ENCODE measurements at regions not wholly inside any gene's neighbourhood (a gene's known extent, or its start where the extent isn't known, plus 50 kb on each side); places are given as distances from the start of the nearest gene placed in this dataset.

DNA sequence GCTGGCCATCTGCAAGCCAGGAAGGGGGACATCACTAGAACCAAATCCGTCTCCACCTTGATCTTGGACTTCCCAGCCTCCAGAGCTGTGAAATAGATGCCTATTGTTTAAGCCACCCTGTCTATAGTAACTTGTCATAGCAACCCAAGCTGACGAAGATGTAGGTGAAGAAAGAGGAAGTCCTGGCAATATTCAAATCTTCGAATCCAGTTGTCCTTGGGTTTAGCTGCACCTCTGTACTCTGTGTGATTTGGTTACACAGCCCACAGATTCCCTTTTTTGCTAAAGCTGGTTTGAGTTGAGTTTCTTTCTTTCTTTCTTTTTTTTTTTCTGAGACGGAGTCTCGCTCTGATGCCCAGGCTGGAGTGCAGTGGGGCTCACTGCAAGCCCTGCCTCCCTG lies 68.0 kb upstream of the XCR1 start:
- no peak for ATAC-seq
- no peak for TF ChIP-seq ZC3H10 (CRISPR knock-in tag; IDR thresholded peaks at IDR 0.05)
- TF ChIP-seq CSDC2 (CRISPR knock-in tag; IDR thresholded peaks at IDR 0.05): no peak
- TF ChIP-seq ESRRG (CRISPR knock-in tag; IDR thresholded peaks at IDR 0.05): no peak
- TF ChIP-seq ZFP3 (CRISPR knock-in tag; IDR thresholded peaks at IDR 0.05): no peak
- TF ChIP-seq, protein P1, sequence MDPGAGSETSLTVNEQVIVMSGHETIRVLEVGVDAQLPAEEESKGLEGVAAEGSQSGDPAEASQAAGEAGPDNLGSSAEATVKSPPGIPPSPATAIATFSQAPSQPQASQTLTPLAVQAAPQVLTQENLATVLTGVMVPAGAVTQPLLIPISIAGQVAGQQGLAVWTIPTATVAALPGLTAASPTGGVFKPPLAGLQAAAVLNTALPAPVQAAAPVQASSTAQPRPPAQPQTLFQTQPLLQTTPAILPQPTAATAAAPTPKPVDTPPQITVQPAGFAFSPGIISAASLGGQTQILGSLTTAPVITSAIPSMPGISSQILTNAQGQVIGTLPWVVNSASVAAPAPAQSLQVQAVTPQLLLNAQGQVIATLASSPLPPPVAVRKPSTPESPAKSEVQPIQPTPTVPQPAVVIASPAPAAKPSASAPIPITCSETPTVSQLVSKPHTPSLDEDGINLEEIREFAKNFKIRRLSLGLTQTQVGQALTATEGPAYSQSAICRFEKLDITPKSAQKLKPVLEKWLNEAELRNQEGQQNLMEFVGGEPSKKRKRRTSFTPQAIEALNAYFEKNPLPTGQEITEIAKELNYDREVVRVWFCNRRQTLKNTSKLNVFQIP (CRISPR knock-in tag; IDR thresholded peaks at IDR 0.05; ENCODE audit: borderline replicate concordance, low read depth): no peak
- no peak for TF ChIP-seq ZFP30 (CRISPR knock-in tag; IDR thresholded peaks at IDR 0.05)
- TF ChIP-seq, protein P2, sequence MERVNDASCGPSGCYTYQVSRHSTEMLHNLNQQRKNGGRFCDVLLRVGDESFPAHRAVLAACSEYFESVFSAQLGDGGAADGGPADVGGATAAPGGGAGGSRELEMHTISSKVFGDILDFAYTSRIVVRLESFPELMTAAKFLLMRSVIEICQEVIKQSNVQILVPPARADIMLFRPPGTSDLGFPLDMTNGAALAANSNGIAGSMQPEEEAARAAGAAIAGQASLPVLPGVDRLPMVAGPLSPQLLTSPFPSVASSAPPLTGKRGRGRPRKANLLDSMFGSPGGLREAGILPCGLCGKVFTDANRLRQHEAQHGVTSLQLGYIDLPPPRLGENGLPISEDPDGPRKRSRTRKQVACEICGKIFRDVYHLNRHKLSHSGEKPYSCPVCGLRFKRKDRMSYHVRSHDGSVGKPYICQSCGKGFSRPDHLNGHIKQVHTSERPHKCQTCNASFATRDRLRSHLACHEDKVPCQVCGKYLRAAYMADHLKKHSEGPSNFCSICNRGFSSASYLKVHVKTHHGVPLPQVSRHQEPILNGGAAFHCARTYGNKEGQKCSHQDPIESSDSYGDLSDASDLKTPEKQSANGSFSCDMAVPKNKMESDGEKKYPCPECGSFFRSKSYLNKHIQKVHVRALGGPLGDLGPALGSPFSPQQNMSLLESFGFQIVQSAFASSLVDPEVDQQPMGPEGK (CRISPR knock-in tag; IDR thresholded peaks at IDR 0.05; ENCODE audit: borderline replicate concordance): no peak
- TF ChIP-seq ZNF565 (CRISPR knock-in tag; conservative IDR thresholded peaks at IDR 0.05; ENCODE audit: low read depth): no peak
- TF ChIP-seq SNAI2 (CRISPR knock-in tag; IDR thresholded peaks at IDR 0.05): no peak
- TF ChIP-seq ZNF70 (CRISPR knock-in tag; IDR thresholded peaks at IDR 0.05): no peak
- TF ChIP-seq RARB (CRISPR knock-in tag; IDR thresholded peaks at IDR 0.05): no peak
- no peak for TF ChIP-seq GLIS3 (CRISPR knock-in tag; IDR thresholded peaks at IDR 0.05)

DNA sequence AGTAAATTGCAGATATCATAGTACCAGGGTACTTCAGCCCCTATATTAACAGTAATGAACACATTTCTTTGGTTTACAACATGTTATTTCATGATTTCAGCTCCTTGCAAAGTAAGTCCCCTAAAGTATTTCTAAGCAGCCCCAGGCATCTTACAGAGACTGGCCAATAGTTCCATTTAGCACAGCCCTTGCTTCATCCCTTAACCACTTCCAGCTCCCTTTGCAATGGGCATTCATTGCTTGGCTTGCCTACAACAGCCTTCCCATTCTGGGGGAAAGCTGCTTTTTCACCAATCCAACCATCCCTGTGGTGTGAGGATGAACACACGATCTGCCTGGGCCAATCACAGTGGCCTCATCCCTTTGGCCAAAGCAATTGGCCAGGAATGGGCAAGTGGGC lies 67.2 kb upstream of the XCR1 start:
- no peak for ATAC-seq
- TF ChIP-seq, protein P2 (CRISPR knock-in tag; IDR thresholded peaks at IDR 0.05; ENCODE audit: borderline replicate concordance): no peak
- TF ChIP-seq SNAI2 (CRISPR knock-in tag; IDR thresholded peaks at IDR 0.05): no peak
- no peak for TF ChIP-seq ZFP3 (CRISPR knock-in tag; IDR thresholded peaks at IDR 0.05)
- no peak for TF ChIP-seq ESRRG (CRISPR knock-in tag; IDR thresholded peaks at IDR 0.05)
- TF ChIP-seq ZC3H10 (CRISPR knock-in tag; IDR thresholded peaks at IDR 0.05): no peak
- TF ChIP-seq, protein P1 (CRISPR knock-in tag; IDR thresholded peaks at IDR 0.05; ENCODE audit: borderline replicate concordance, low read depth): no peak
- TF ChIP-seq CSRNP3 (CRISPR knock-in tag; IDR thresholded peaks at IDR 0.05): no peak
- TF ChIP-seq ZNF565 (CRISPR knock-in tag; conservative IDR thresholded peaks at IDR 0.05; ENCODE audit: low read depth): no peak
- TF ChIP-seq, protein P3, sequence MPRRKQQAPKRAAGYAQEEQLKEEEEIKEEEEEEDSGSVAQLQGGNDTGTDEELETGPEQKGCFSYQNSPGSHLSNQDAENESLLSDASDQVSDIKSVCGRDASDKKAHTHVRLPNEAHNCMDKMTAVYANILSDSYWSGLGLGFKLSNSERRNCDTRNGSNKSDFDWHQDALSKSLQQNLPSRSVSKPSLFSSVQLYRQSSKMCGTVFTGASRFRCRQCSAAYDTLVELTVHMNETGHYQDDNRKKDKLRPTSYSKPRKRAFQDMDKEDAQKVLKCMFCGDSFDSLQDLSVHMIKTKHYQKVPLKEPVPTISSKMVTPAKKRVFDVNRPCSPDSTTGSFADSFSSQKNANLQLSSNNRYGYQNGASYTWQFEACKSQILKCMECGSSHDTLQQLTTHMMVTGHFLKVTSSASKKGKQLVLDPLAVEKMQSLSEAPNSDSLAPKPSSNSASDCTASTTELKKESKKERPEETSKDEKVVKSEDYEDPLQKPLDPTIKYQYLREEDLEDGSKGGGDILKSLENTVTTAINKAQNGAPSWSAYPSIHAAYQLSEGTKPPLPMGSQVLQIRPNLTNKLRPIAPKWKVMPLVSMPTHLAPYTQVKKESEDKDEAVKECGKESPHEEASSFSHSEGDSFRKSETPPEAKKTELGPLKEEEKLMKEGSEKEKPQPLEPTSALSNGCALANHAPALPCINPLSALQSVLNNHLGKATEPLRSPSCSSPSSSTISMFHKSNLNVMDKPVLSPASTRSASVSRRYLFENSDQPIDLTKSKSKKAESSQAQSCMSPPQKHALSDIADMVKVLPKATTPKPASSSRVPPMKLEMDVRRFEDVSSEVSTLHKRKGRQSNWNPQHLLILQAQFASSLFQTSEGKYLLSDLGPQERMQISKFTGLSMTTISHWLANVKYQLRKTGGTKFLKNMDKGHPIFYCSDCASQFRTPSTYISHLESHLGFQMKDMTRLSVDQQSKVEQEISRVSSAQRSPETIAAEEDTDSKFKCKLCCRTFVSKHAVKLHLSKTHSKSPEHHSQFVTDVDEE (CRISPR knock-in tag; IDR thresholded peaks at IDR 0.05): no peak
- no peak for TF ChIP-seq ZNF70 (CRISPR knock-in tag; IDR thresholded peaks at IDR 0.05)
- TF ChIP-seq GLIS3 (CRISPR knock-in tag; IDR thresholded peaks at IDR 0.05): no peak
- no peak for TF ChIP-seq CREB5 (CRISPR knock-in tag; IDR thresholded peaks at IDR 0.05; ENCODE audit: low read depth)
- TF ChIP-seq ZNF8 (CRISPR knock-in tag; IDR thresholded peaks at IDR 0.05): no peak
- TF ChIP-seq TOX (CRISPR knock-in tag; IDR thresholded peaks at IDR 0.05; ENCODE audit: borderline replicate concordance): no peak
- no peak for TF ChIP-seq BACH2 (CRISPR knock-in tag; IDR thresholded peaks at IDR 0.05; ENCODE audit: borderline replicate concordance)
- no peak for TF ChIP-seq CSDC2 (CRISPR knock-in tag; IDR thresholded peaks at IDR 0.05)
- TF ChIP-seq ARNTL (CRISPR knock-in tag; IDR thresholded peaks at IDR 0.05; ENCODE audit: borderline replicate concordance, low read depth): no peak
- TF ChIP-seq ZFP30 (CRISPR knock-in tag; IDR thresholded peaks at IDR 0.05): no peak
- no peak for TF ChIP-seq TCF4 (CRISPR knock-in tag; IDR thresholded peaks at IDR 0.05; ENCODE audit: borderline replicate concordance)
- TF ChIP-seq OSR1 (CRISPR knock-in tag; IDR thresholded peaks at IDR 0.05): no peak
